ENCODE measurements at regions not wholly inside any gene's neighbourhood (a gene's known extent, or its start where the extent isn't known, plus 50 kb on each side); places are given as distances from the start of the nearest gene placed in this dataset.
A peak's percentile ranks its signal among the peaks of the same experiment; 100 is the strongest.

DNA sequence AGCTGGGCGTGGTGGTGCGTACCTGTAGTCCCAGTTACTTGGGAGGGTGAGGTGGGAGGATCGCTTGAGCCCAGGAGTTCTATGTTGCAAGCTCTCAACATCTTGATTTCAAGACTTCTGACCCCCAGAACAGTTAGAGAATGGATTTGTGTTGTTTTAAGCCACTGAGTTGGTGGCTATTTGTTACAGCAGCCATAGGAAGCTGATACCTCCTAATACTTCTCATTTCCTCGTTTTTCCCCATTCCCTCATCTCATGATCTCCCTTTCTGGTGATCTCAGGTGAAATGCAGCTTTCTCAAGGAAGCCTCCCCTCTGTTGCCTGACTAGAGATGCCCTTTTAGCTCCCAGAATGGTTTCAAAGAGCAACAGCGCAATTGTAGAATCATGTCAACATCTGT is 378.8 kb downstream of the TYW1 start:
- H3K9me3 ChIP-seq, result peaks cover 0 to 6% (median 0%) of the 10 kb centered on the region in 4 donors
- no peak overlapping the region for H3K27ac ChIP-seq
- H3K27me3 ChIP-seq, result peaks cover 0 to 12% (median 5%) of the 10 kb centered on the region in 3 donors
- H3K4me3 ChIP-seq, result no peak overlapping the region
- intact Hi-C loops (cut with DNase I), result loop anchor here (10.0 kb wide), 2 partner anchors 109 to 249 kb away; no protein-coding TSS in a partner anchor
- H3K4me1 ChIP-seq, result peaks cover 0 to 17% (median 15%) of the 10 kb centered on the region in 4 donors
- 80 to 81% methylated on average over 5 of the region's 5 CpGs for WGBS, 2 donors
- H3K36me3 ChIP-seq, result no peaks in the 10 kb centered on the region
- DNase-seq, result no peak
- TF ChIP-seq POLR2A (IDR thresholded peaks at IDR 0.05), result no peak
- TF ChIP-seq, protein P1, sequence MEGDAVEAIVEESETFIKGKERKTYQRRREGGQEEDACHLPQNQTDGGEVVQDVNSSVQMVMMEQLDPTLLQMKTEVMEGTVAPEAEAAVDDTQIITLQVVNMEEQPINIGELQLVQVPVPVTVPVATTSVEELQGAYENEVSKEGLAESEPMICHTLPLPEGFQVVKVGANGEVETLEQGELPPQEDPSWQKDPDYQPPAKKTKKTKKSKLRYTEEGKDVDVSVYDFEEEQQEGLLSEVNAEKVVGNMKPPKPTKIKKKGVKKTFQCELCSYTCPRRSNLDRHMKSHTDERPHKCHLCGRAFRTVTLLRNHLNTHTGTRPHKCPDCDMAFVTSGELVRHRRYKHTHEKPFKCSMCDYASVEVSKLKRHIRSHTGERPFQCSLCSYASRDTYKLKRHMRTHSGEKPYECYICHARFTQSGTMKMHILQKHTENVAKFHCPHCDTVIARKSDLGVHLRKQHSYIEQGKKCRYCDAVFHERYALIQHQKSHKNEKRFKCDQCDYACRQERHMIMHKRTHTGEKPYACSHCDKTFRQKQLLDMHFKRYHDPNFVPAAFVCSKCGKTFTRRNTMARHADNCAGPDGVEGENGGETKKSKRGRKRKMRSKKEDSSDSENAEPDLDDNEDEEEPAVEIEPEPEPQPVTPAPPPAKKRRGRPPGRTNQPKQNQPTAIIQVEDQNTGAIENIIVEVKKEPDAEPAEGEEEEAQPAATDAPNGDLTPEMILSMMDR (IDR thresholded peaks at IDR 0.05), result no peak
- TF ChIP-seq EP300 (IDR thresholded peaks at IDR 0.05), result no peak
- no peak for TF ChIP-seq POLR2AphosphoS5 (IDR thresholded peaks at IDR 0.05)

DNA sequence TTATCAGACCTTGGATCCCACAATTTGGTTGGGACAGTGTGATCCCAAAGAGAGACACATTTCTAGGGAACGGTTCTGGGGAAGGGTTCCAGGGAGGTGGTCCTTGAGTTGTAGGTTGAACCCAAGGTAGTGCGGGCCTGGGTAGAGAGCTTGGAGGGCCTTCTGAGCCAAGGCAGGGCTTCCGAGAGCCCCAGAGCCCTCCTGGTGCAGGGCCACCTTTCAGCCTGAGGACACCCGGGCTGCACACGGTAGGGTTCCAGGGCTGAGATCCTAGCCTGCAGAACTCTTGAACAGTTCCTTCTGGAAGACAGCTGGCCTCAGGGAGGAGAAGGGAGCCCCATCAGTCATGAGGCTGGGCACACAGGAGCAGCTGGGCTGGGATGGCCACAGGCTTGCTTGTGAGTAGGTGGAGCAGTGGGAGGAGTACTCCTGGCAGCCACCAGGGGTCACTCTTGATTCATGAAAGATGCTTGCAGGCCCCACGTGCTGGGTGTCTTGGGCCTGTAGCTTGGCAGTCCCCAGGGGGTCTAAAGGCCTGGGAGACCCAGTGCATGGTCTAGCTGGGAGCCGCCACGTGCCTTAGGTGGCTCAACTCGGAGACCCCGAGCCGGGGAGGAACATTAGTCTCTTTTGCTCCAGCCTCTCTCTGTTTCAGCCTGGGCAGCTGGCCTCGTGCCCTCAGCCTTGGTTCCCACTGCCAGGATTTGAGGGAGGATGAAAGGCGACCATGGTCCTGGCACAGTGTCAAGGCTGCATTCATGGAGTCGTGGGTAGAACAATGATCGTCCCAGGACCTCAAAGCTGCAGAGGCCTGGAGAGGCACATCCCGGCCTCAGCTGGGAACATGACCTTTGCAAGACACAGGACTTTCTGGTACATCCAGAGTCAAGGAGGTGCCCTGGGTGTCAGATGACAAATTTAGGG is 381.6 kb downstream of the TYW1 start:
- Histone ChIP-seq H3K9me3 (peaks cover 0 to 6% (median 0%) of the 10 kb centered on the region in 4 donors), H3K27ac (no peak overlapping the region), H3K4me3 (no peak overlapping the region), H3K36me3 (no peaks in the 10 kb centered on the region), H3K4me1 (peaks cover 0 to 17% (median 15%) of the 10 kb centered on the region in 4 donors), H3K27me3 (no peaks in the 10 kb centered on the region)
- TF ChIP-seq, protein P1 (IDR thresholded peaks at IDR 0.05), result peak; percentile 72 to 93 (median 84)
- TF ChIP-seq POLR2A (IDR thresholded peaks at IDR 0.05), result no peak
- TF ChIP-seq POLR2AphosphoS5 (IDR thresholded peaks at IDR 0.05), result peak in 1 of 4 donors; percentile 11
- TF ChIP-seq EP300 (IDR thresholded peaks at IDR 0.05), result no peak
- intact Hi-C loops (cut with DNase I), result loop anchor here (10.0 kb wide), 2 partner anchors 107 to 247 kb away; no protein-coding TSS in a partner anchor
- peak; percentile 82 for DNase-seq
- 46 to 56% methylated on average over 16 of the region's 16 CpGs for WGBS, 2 donors

DNA sequence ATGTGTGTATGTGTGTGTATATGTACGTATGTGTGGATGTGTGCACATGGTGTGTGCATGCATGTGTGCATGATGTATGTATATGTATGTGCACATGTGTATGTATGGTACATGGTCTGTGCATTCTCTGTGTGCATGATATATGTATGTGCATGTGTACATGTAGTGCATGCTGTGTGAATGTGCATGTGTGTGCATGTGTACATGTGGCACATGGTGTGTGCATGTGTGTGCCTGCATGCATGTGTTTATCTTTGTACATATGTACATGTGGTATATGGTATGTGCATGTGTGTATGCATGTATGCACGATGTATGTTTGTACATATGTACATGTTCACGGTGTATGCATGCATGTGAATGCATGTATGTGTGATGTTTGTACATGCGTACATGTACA is 383.7 kb downstream of the TYW1 start:
- no peaks in the 10 kb centered on the region for H3K36me3 ChIP-seq
- intact Hi-C loops (cut with DNase I), result no loop called here
- no peak overlapping the region for H3K4me3 ChIP-seq
- WGBS, 2 donors, result 71 to 92% methylated on average over 4 of the region's 4 CpGs
- peaks cover 0 to 2% (median 0%) of the 10 kb centered on the region in 4 donors for H3K9me3 ChIP-seq
- no peaks in the 10 kb centered on the region for H3K27me3 ChIP-seq
- TF ChIP-seq EP300 (IDR thresholded peaks at IDR 0.05) (no peak), POLR2A (IDR thresholded peaks at IDR 0.05) (no peak), POLR2AphosphoS5 (IDR thresholded peaks at IDR 0.05) (no peak)
- TF ChIP-seq, protein P1 (IDR thresholded peaks at IDR 0.05), result no peak
- DNase-seq, result no peak
- no peak overlapping the region for H3K27ac ChIP-seq
- H3K4me1 ChIP-seq, result peaks cover 0 to 17% (median 15%) of the 10 kb centered on the region in 4 donors

DNA sequence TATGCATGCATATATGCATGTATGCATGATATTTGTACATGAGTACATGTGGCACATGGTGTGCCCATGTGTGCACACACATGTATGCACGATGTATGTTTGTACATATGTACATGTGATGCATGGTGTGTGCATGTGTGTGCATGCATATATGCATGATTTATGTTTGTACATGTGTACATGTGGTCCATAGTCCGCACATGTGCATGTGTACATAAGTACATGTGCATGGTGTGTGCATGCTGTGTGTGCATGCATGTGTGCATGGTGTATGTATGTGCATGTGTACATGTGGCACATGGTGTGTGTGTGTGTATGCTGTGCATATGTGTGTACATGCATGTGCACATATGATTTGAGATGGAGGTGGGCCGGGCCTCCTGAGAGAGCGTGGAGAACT is 384.2 kb downstream of the TYW1 start:
- TF ChIP-seq POLR2A (IDR thresholded peaks at IDR 0.05), result no peak
- TF ChIP-seq EP300 (IDR thresholded peaks at IDR 0.05), result no peak
- no peak for TF ChIP-seq POLR2AphosphoS5 (IDR thresholded peaks at IDR 0.05)
- TF ChIP-seq, protein P1 (IDR thresholded peaks at IDR 0.05), result no peak
- 68 to 94% methylated on average over 4 of the region's 4 CpGs for WGBS, 2 donors
- intact Hi-C loops (cut with DNase I), result no loop called here

More for the DNA sequence above, 384.2 kb downstream of the TYW1 start:
- Histone ChIP-seq H3K27ac (no peak overlapping the region), H3K27me3 (no peaks in the 10 kb centered on the region), H3K4me3 (no peak overlapping the region), H3K4me1 (peaks cover 0 to 17% (median 15%) of the 10 kb centered on the region in 4 donors), H3K9me3 (no peaks in the 10 kb centered on the region), H3K36me3 (no peaks in the 10 kb centered on the region)
- no peak for DNase-seq
